Panc1 (cell line): ENCODE measurements at regions not wholly inside any gene's neighbourhood (a gene's known extent, or its start where the extent isn't known, plus 50 kb on each side); places are given as distances from the start of the nearest gene placed in this dataset.

Source experiments
- ATAC-seq: fragments of 200-7000 bp; cut with Tn5 transposase; 2 replicates; pipeline ENCODE4 v1.9.1; 2020; ENCODE audit warnings: mild to moderate bottlenecking, moderate library complexity
- BruUV-seq: library from RNA; stranded (reverse); fragments of 400-500 nt; replicated peaks from 2 replicates; lab custom pipeline; 2021; lab: Mats Ljungman, UMichigan
- CTCF ChIA-PET: fragments of 300-600 bp; sonication (Branson Sonifier 250); formaldehyde crosslinking; loops from one replicate; lab custom pipeline; 2022; ENCODE audit warnings: antibody characterized with exemption; lab: Charles Lee
- POLR2A ChIA-PET: fragments of 300-600 bp; sonication (Branson Sonifier 250); formaldehyde crosslinking; loops from one replicate; lab custom pipeline; 2022; ENCODE audit warnings: antibody characterized with exemption; lab: Charles Lee
- DNase-seq: peaks from one replicate; pipeline ENCODE4 v3.0.0-alpha.2; 2010; ENCODE audit warnings: low read depth, low spot score
- H3K27ac ChIP-seq: 2 replicates; pipeline ENCODE4 v1.5.1; 2011; ENCODE audit warnings: mild to moderate bottlenecking, low read length, inconsistent platforms
- H3K27me3 ChIP-seq: fragments of 200-500 bp; sonication (Bioruptor generic); 2 replicates; pipeline ENCODE4 v1.6.0; 2014; ENCODE audit warnings: low read length, inconsistent platforms; ENCODE audit not compliant: control insufficient read depth, insufficient read depth
- H3K36me3 ChIP-seq: fragments of 200-500 bp; sonication (Bioruptor generic); 2 replicates; pipeline ENCODE4 v1.5.1; 2014; ENCODE audit warnings: inconsistent platforms, mild to moderate bottlenecking, low read length, moderate library complexity; ENCODE audit not compliant: control insufficient read depth, insufficient read depth
- H3K4me1 ChIP-seq: 2 replicates; pipeline ENCODE4 v1.5.1; 2011; ENCODE audit warnings: inconsistent platforms, mild to moderate bottlenecking, low read length, moderate library complexity; ENCODE audit not compliant: control insufficient read depth, insufficient read depth
- H3K4me3 ChIP-seq, 2 experiments: 2 replicates each; pipeline ENCODE4 v1.5.1; 2011 to 2012; ENCODE audit warnings: low read depth in 2 of 2, low read length in 2 of 2, mild to moderate bottlenecking in 2 of 2, inconsistent platforms in 1 of 2, moderate library complexity in 1 of 2
- H3K9me3 ChIP-seq: fragments of 200-500 bp; sonication (Bioruptor generic); 2 replicates; pipeline ENCODE4 v1.5.1; 2014; ENCODE audit warnings: low read depth, mild to moderate bottlenecking, inconsistent platforms, low read length, moderate library complexity; ENCODE audit not compliant: control insufficient read depth, insufficient read depth
- CTCF ChIP-seq: fragments of 450-650 bp; IDR thresholded peaks from 2 replicates; pipeline ENCODE4 v1.5.1; 2017; ENCODE audit warnings: mild to moderate bottlenecking
- POLR2AphosphoS5 ChIP-seq: IDR thresholded peaks from 2 replicates; pipeline ENCODE4 v1.6.1; 2012; ENCODE audit warnings: mild to moderate bottlenecking, low read depth, low read length, moderate library complexity
- REST ChIP-seq, 2 experiments: IDR thresholded peaks; 2 replicates each; pipeline ENCODE4 v1.6.1; 2011 to 2012; ENCODE audit warnings: low read depth in 2 of 2, control low read depth in 1 of 2, low read length in 1 of 2, mild to moderate bottlenecking in 1 of 2, moderate library complexity in 1 of 2; ENCODE audit not compliant: insufficient read depth in 1 of 2
- SIN3A ChIP-seq: IDR thresholded peaks from 2 replicates; pipeline ENCODE4 v1.6.1; 2012; ENCODE audit warnings: low read depth, mild to moderate bottlenecking, low read length, moderate library complexity, borderline replicate concordance; ENCODE audit not compliant: insufficient read depth
- TCF7L2 ChIP-seq: IDR thresholded peaks from 2 replicates; pipeline ENCODE4 v1.6.1; 2011; ENCODE audit warnings: mild to moderate bottlenecking, low read depth, low read length, inconsistent platforms
- in situ Hi-C: cut with HindIII; loops from 2 replicates; pipeline ENCODE4 v1.10.0; 2016; ENCODE audit warnings: low sequenced_read_pairs, low pct_unique_long_range_greater_than_20kb
- intact Hi-C: fragments of 100-400 bp; cut with micrococcal nuclease; formaldehyde crosslinking; loops from one replicate; pipeline ENCODE4 v1.10.0; 2022; ENCODE audit not compliant: unreplicated experiment

GRCh38 chr6:100177956-100178355, 183.9 kb upstream of the MCHR2 start:
- no peaks in the 10 kb centered on the region for H3K27me3 ChIP-seq
- CTCF ChIA-PET, result no interaction called here
- no peak overlapping the region for H3K4me3 ChIP-seq
- POLR2A ChIA-PET, result no interaction called here
- intact Hi-C loops, result no loop called here
- H3K9me3 ChIP-seq, result no peaks in the 10 kb centered on the region
- ATAC-seq (no peak), DNase-seq (no peak)
- no peaks in the 10 kb centered on the region for H3K36me3 ChIP-seq
- no TSS peak for BruUV-seq
- no peaks in the 10 kb centered on the region for H3K4me1 ChIP-seq
- in situ Hi-C loops, result no loop called here
- no peak overlapping the region for H3K27ac ChIP-seq
- TF ChIP-seq SIN3A (no peak), REST (IDR thresholded peaks at IDR 0.05; ENCODE audit: insufficient read depth in 1 of 2, low read depth in 2 of 2, low read length in 1 of 2) (no peak), POLR2AphosphoS5 (no peak), CTCF (no peak), TCF7L2 (no peak)

- H3K27ac ChIP-seq, result no peak overlapping the region
- in situ Hi-C loops (no loop called here), intact Hi-C loops (no loop called here)
- no peak overlapping the region for H3K4me3 ChIP-seq
- no peaks in the 10 kb centered on the region for H3K27me3 ChIP-seq
- no peaks in the 10 kb centered on the region for H3K9me3 ChIP-seq
- H3K36me3 ChIP-seq, result no peaks in the 10 kb centered on the region
- ATAC-seq, result no peak
- ChIA-PET CTCF (no interaction called here), POLR2A (no interaction called here)
- no TSS peak for BruUV-seq
- DNase-seq, result no peak
- peak; percentile 19; the same call in 1 of the 2 replicates for TF ChIP-seq CTCF
- TF ChIP-seq SIN3A, result no peak
- no peak for TF ChIP-seq REST (IDR thresholded peaks at IDR 0.05; ENCODE audit: insufficient read depth in 1 of 2, low read depth in 2 of 2, low read length in 1 of 2)
- no peak for TF ChIP-seq POLR2AphosphoS5
- TF ChIP-seq TCF7L2, result no peak
- H3K4me1 ChIP-seq, result no peaks in the 10 kb centered on the region
These were observed 183.1 kb upstream of the MCHR2 start for GRCh38 chr6:100176951-100177710.
